SK-N-DZ (cell line): ENCODE measurements at regions not wholly inside any gene's neighbourhood (a gene's known extent, or its start where the extent isn't known, plus 50 kb on each side); places are given as distances from the start of the nearest gene placed in this dataset.
"Not testable (repeated sequence)": the region's sequence is repeated elsewhere in the genome, so short reads cannot be mapped to it uniquely, and the experiment has no call there.

ENCODE experiments used
- DNase-seq: peaks from one replicate; pipeline ENCODE4 v3.0.0-alpha.2; 2015; ENCODE audit warnings: low spot score

DNA sequence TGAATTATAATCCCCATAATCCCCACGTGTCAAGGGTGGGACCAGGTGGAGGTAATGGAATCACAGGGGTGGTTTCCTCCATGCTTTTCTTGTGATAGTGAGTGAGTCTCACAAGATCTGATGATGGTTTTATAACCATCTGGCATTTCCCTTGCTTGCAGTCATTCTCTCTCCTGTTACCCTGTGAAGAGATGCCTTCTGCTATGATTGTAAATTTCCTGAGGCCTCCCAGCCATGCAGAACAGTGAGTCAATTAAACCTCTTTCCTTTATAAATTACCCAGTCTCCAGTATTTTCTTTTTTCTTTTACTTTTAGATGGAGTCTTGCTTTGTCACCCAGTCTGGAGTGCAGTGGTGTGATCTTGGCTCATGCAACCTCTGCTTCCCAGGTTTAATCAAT, 182.7 kb upstream of the SEMA6A start:
- DNase-seq, result no peak

DNA sequence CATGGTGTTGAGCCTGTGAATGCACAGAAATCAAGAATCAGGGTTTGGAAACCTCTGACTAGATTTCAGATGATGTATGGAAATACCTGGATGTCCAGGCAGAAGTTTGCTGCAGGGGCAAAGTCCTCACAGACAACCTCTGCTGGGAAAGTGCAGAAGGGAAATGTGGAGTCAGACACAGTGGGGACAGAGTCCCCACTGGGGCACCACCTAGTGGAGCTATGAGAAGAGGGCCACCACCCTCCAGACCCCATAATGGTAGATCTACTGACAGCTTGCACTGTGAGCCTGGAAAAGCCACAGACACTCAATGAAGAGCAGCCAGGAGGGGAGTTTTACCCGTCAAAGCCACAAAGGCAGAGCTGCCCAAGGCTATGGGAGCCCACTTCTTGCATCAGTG, 181.9 kb upstream of the SEMA6A start:
- no peak for DNase-seq

DNA sequence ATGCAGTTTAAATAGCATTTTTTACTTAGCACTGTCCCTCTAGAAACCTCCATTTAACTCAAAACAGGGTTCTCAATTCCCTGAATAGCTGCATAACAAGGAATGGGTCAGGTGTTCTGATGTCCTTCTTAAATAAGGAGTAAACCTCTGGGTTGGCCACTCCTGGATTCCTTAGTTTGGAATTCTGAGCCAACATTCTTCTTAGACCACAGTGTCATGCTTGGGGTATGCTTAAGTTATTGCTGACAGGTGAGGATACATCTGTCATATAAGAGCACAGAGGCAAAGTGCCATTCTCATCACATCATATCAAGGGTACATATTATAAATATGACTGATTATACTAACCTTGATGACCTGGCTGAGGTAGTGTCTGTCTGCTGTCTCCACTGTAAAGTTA, 179.9 kb upstream of the SEMA6A start:
- no peak for DNase-seq

DNA sequence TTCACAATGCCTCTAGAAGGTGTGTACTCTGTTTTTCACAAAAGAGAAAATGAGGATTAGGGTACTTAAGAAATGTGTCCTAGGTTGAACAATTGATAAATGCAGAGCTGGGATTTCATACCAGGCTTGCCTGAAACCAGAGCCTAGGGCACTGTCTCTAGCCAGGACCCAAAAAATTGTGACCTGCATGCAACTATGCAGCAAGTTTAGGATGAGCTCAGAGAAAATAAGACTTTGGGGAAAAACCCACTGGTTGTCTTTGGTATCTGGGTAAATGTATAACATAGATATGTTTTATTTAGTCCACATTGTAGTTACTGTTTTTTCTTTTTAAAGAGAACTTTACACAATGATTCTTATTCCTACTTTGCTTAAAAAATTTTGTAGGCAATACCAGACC, 177.1 kb upstream of the SEMA6A start:
- DNase-seq, result no peak

DNA sequence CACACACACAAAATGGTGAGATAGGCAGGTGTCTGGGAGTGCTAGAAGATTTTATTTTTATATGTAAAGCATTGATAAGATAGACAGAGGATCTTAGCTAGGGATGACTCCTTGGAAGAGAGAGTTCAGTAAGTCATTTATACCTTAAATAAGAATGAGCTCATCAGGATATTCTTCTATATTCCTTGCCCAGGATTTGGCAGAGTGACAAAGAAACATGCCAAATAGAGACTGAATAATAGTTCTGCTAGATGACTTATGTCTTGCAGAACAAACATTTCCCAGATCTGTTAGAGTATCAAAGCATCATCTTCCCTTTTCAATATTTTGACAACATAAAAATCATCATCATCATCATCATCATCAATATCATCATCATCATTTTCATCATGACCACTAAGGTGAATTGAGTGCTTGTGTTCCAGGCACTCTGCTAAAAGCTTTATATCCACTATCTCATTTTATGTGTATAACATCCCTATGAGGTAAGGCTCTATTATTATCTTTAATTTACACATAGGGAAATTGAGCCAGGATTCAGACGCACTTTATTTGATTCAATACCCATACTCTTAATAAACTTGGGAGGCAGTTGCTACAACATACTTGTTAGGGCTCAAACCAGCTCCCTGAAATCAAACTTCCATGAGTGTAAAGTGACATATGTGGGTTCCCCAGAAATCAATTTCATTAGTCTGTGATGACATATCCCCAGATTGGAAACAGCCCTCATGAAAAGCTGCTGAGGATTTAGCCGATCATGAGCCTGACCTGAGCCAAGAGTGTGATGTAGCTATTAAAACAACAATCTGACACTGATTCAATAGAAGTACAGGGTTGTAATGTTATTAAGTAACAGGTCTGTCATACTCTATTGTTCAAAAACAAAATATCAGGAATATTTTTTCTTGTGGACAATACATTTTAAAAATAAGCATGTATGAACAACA, 176.3 kb upstream of the SEMA6A start:
- DNase-seq, result no peak

DNA sequence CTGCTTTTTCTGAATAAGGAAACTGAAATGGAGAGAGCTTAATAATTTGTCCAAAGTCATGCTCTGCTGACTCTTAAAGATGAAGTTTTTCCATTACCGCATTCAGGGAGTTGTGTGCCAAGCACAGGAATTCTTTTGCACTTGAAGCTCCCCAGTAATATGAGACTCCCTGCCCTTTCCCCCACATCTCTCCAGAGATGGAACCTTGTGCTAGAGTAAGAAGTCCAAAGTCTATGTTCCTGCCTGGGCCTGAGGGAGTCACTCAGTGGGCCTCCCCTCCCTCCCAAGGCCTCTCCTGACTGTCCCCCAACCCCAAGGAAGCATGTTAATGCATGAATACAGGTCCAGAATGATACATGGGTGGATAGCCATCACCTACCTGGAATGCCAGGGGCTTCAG, 173.3 kb upstream of the SEMA6A start:
- DNase-seq, result no peak

DNA sequence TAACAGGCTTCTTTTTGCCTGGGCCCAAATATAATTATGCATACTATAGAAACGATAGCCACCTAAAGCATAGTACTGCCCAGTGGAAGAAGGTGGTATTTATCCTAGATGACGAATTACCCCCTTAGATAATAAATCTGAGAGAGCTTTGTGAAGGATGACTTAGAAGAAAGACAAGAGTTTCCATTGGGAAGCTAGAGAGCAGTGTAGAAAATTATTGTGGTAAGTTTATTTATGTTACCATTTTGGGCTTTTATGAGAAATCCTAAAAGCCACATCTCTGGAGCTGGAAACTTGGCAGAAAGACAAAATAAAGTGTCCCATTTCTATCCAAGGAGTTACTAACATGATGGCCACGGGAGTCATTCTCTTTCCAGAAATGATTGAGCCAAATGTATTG, 172.0 kb upstream of the SEMA6A start:
- DNase-seq, result no peak

DNA sequence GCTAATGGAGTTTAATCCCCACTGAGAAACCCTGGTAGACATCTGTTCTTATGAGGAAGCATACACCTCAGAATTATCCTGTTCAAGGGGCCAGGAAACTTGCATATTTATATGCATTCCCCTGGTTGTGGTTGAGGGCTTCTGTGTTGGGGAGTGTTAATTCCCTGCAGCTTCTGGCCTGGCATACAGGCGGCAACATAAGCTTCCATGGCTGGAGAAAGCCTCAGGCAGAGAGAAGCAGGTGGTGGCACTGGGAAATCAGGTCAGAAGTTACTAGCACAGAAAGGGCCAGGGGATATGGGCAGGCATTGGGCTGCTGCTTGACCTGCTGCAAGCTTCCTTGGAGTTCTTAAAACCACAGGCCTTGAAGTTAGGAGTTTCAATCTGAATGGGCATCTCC, 166.1 kb upstream of the SEMA6A start:
- DNase-seq, result no peak

DNA sequence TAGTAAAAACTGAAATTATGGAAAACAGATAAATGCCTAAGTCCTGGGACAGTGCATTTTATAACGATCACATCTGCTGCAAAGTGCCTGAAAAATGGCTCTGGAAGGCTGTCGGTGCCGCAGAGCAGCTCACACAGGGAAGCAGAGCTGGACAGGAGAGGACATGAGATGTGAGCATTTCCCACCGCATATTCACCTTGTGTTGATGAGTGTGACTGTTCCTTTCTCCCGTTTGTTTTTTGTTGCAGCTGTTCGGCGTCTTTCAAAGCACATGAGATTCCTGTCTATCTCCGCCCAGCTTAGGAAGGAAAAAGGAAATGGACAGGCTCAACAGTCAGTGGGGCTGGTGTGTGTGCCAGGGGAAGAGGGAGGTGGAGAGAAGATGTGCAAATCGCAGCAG, 164.9 kb upstream of the SEMA6A start:
- no peak for DNase-seq

DNA sequence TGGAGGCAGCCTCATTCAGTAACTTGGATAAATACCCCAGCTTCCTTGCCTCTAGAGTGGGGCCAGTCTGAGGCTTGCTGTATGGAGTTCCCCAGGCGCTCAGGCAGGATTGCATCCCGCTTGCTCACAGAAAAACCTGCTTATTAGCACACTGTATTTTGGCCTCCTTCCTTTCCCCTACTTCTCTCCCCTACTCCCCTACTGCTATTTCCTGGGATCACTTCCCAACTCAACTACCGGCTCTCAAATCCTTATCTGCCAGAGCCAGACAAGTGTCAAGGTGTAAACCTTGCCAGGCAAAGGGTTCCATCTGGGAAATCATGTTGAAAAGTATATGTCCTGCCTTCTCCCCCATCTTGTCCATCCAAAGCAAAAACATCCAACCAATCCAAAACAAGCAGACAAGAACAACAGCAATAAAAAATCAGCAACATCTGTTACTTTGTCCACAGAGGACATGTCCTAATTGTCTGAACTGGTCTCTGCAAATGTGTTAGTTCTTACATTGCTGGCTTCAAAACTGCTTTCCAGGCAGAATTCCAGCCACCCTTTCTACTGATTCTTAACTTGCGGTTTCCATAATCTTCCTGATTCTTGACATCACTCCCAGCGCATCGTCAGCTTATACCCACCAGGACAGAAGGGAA, 164.1 kb upstream of the SEMA6A start:
- no peak for DNase-seq

DNA sequence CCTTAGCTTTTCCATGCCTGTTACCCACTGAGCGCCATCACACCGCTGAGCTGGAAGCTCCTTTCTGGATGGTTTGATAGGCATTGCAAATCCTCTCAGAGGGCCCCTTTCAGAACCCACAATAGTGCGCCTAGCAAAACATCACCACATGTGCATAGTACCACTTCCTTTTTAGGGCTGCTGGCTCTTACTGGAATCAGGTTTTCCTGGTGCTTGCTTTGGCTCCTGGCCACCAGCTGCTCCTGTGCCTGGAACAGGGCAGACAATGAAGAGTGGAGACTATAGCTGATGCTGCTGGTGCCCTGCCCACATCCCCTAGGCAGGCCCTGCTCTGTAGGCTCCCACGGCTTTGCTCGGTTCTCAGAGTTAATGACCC, 163.6 kb upstream of the SEMA6A start:
- no peak for DNase-seq

DNA sequence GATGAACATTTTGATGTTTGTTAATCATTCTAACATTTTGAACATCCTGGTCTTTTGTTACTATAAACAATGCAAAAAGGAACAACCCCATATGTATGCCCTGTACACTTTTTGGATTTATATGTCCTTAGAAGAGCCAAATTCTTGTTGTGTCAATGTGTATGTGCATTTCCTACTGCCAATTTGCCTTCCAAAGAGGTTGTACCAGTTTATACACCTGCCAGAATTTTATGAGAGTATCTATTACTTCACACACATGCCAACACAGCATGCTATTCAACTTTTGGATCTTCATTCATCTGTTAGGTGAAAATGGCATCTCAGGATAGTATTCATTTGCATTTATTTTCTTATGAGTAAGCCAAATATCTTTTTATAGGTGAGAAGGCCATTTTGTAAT, 162.0 kb upstream of the SEMA6A start:
- no peak for DNase-seq

DNA sequence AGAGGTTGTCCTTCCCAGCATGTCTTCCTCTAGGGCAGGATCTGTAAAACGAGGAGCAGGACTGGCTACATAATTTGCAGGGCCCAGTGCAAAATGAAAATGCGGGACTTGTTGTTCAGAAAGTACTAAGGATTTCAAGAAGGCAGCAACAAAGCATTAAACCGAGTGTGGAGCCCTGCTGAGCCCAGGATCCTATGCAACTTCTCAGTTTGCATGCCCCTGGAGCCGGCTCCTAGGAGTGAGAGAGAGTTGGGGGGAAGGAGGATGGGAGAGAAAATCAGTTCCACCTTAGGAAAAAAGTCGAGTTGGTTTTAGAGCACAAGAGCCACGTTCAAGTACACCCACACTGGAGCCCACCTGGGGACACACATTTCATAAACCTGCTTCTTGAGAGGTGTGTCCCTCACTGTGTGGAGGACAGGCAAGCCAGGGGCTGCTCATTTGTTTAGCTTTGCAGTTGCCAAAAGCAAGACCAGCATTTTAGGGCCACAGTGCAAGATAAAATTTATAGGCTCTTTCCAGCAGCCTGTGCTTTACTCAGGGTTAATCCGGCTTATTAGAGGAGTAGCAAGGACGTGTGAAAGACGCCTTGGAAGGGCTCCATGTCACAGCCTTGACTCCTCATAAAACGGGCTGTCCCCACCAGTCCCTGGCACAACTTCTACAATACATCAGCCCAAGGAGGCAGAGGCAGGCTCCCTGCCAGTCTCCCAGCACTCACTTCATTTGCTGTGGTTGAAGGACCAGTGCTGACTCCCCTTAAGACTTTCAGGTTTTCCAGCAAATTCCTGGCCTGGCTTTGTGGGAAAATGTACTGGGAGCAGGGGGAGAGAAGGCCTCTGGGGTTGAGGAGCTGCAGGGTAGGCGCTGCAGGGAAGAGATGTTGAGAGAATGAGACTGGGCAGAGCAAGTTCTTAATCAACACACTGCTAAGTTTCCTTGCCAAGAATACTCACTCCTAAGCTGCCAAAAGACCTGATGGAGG, 159.7 kb upstream of the SEMA6A start:
- no peak for DNase-seq

DNA sequence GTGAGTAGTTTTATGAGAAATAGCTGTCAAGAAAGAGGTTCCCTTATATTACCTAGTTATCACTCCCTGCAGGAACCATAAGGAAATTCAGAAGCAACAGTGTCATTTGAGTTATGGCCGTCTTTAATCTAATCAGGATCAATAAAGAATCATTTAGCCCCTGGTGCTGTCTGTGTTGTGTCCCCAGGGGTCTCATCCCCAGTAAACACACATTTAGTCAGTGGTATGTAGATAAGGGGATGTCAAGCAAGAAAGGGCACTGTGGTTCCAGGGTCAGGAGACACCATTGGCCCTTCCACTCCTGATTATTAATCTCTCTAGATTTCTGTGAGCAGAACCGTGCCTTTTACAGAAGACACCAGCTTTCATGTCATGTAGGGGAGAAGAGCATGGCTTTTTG, 158.0 kb upstream of the SEMA6A start:
- peak; percentile 96 for DNase-seq

DNA sequence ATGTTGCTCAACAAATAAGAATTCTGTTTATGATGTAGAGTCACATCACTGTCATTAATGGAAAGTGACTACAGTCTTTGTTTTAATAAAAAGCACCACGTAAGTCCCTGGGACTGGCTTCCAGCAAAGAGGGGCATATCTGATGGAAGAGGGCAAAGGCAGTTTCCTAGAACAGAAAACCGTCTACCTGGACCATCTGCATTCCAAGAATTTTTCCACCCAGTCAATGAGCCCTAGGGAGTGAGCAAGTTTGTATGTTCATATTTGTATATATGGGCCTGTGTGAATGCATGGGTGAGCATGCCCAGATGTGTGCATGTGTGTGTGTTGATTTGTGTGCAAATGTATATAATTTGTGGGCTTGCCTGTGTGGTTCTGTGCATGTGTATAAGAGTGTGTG, 156.8 kb upstream of the SEMA6A start:
- no peak for DNase-seq

DNA sequence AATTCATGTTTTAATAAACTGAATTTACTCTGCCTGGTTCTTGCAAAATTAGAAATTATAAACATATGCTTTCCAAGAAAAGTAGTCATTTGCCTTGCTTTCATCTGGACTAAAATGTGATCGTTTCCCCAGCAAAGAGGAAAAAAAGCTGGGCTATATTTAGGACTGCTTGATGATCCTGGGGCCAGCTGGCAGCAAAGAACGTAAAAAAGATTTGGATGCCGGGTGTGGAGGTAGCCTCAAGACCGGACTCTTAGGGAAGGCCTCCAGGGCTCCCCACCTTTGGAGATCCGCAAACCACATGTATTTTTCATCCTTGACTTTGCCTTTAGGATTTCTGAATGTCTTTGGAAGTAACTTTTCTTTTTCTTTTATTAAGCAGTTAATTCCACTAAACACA, 156.1 kb upstream of the SEMA6A start:
- DNase-seq, result no peak

DNA sequence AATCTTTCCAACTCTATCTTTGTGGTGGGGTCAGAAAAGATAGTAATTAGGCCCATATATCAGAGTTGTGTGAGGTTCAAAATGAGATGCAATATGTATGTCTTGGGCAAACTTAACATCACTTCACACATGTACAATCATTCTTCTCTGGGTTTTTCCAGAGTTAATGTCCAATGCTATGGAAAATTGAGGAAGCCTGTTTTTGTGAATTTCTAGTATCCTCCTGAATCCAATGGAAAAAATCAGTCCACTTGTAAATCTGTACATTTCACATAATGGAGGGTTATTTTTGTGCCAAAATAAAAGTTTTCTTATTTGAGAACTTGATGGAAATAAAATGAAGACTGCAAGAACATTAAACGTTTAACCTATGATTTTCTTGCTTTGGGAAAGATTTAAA, 155.6 kb upstream of the SEMA6A start:
- DNase-seq, result no peak

DNA sequence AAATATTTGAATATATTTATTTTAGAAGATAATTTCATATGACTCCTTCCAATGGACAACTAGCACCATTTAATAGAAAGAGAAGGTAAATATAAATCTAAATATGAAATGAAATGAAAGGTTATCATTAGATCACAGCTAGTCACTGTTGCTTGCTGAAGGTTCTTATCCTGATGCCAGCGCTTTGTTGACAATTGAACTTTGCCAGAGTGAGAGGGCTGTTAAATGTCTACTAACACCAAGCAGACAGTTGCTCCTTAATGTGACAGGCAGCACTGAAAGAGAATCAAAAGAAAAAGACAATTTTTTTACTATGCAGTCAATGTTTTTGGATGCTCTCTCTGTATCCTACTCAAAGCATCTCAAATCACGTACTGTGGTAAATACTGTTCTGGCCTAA, 152.6 kb upstream of the SEMA6A start:
- DNase-seq, result peak; percentile 78

DNA sequence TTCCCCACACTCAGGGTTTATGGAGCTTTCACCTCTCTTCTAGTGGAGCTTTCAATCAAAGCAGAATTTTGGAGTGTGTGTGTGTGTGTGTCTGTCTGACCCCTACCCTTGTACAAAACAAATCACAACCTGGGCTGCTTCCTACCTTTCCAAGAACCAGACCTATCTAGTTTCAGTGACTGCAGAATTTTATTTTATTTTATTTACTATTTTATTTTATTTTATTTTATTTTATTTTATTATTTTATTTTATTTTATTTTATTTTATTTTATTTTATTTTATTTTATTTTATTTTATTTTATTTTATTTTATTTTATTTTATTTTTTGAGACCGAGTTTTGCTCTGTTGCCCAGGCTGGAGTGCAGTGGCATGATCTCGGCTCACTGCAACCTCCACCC, 151.6 kb upstream of the SEMA6A start:
- DNase-seq, result not testable (repeated sequence)

DNA sequence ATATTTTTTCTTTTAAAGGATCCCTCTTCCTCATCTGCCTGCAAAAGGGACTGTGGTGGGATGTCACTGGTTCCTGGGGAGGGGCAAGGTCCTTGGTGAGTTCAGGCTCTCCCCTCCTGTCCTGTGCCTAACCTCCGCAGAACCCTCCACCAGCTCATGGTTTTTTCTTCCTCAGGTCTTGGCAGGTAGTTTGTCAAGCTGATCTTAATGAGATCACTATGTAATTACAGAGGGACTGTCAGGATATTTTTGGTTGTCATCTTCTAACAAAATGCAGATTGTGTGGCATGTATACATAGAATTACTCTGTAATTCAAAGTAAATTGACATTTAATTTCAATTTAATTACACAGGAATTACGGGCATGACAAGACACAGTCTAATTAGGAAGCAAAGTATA, 150.3 kb upstream of the SEMA6A start:
- DNase-seq, result peak; percentile 94

DNA sequence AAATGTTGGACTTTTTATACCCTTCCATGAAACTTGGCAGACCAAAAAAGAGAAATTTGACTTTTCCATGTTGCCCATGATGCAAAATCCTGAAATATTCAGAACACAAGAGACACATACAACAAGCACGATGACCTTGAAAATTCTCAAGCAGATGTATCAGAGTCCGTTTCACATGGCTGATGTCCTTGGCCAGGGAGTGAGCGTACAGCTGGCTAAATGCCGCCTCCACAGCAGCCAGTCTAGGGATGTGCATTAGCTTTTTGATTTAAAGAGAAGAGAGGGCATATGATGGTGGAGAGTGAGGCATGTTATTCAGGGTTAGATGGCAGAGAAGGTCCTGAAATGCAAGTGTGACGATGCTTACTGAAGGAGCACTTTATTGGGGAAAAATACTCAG, 148.0 kb upstream of the SEMA6A start:
- no peak for DNase-seq

DNA sequence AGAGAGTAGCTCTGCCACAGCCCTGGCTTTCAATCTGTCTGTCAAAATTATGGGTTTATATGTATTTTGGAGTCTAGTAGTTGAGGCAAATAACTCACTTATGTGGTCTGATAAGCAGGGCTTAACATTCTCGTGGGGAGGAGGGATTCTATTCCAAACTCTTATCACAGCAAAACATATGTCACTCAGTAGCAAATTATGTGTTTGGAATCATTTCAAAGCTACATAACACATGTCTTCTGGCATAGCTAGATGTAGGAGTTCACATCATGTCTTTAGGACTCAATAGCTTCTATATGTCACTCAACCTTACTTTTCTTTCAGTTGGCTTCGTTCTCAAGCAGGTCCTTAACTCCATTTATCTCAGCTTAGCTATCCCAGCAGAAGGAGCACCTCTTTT, 144.5 kb upstream of the SEMA6A start:
- DNase-seq, result no peak
